GM19455 (cell line): ENCODE measurements at regions not wholly inside any gene's neighbourhood (a gene's known extent, or its start where the extent isn't known, plus 50 kb on each side); places are given as distances from the start of the nearest gene placed in this dataset.

Experiments used
- ATAC-seq: cut with Tn5 transposase; IDR thresholded peaks from one replicate; pipeline ENCODE4 v1.9.1; 2021; ENCODE audit not compliant: unreplicated experiment

GRCh38 chr17:72421128-72422092 is 300.6 kb downstream of the SOX9 start:
- ATAC-seq: peak; percentile 49

DNA sequence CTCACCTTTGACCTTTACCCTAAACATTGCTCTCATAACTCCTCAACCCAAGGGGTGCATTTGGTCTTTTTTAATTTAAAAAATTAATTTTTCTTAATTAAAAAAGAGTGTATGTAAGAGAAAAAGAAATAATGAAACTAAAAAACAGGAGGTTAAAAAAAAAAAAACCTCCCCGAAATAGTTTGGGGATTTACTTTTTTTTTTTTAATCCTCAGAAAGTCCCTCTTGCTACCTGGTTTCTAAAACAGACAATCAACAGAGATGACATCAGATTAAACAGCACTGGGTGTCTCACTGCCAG is 301.3 kb downstream of the SOX9 start:
- no peak for ATAC-seq

GRCh38 chr17:72422505-72423285 is 301.9 kb downstream of the SOX9 start:
- ATAC-seq: peak; percentile 49

- ATAC-seq: no peak
These were observed 302.4 kb downstream of the SOX9 start for GRCh38 chr17:72423286-72423589.

GRCh38 chr17:72423718-72424117 is 302.9 kb downstream of the SOX9 start:
- no peak for ATAC-seq

- ATAC-seq: no peak
These were observed 303.8 kb downstream of the SOX9 start for GRCh38 chr17:72424505-72425117.

DNA sequence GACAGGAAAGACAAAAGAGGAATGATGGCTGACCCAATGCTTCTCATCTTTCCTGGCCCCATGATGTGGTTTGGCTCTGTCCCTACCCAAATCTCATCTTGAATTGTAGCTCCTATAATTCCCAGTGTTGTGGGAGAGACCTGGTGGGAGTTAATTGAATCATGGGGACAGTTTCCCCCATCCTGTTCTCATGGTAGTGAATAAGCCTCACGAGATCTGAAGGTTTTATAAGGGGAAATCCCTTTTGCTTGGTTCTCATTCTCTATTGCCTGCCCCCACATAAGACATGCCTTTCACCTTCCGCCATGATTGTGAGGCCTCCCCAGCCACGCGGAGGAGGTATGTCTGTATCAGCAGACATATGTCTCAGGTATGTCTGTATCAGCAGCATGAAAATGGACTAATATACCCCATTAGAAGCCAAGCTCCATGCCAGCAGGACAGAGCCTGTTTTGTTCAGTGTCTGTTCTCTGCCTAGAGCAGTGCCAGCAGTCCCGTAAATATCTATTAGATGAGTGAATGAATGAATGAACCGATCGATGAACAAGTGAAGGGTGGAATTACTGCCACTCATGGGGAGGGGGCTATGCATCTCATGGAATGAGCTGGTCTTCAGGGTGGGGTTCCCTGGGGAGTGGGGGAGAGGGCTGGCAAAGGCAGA is 304.4 kb downstream of the SOX9 start:
- no peak for ATAC-seq

GRCh38 chr17:72425794-72426168 is 305.0 kb downstream of the SOX9 start:
- no peak for ATAC-seq

GRCh38 chr17:72426321-72426720 is 305.5 kb downstream of the SOX9 start:
- ATAC-seq: no peak

GRCh38 chr17:72426948-72427760 is 306.3 kb downstream of the SOX9 start:
- no peak for ATAC-seq

- no peak for ATAC-seq
These were observed 306.9 kb downstream of the SOX9 start for GRCh38 chr17:72427761-72428109.

GRCh38 chr17:72429066-72429638 is 308.3 kb downstream of the SOX9 start:
- no peak for ATAC-seq

- ATAC-seq: no peak
These were observed 310.0 kb downstream of the SOX9 start for GRCh38 chr17:72430611-72431432.

DNA sequence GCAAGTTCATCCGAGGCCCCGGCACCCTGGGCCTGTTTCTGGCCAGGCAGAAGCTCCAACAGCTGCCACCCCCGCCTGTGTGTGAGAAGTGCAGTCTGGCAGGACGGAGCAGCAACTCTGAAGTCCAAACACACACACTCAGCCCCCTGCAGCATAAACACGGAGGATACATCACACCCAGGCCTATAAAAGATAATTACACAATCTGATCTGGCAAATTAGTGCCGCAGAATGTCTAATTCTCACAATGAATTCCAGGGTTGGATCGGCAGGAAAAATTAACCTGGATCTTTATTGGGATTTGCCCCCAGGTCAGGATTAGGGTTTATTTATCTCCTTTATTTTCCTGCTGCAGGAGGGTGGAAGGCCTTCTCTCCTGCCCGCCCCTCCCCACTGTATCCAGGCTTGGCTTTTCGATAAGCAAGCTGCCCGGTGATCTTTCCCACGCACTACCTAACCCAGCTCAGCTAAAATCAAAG is 311.4 kb downstream of the SOX9 start:
- no peak for ATAC-seq

DNA sequence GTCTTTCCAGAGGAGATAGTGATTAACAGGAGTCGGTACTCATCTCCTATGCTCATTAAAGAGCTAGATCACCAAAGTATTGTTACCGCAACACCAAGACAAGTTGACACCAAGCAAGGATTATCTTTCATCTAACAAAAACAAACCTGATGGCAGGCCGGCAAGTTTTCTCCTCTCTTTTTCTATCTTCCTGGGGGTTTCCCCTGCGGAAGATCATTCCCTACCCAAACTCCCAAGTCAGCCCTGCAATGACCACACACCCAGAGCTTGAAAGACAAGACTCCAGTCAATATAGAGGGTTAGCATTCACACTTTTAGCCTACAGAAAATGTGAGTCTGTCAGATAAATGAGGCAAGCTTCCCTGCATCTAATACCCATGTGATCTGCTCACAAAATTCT is 312.1 kb downstream of the SOX9 start:
- ATAC-seq: no peak

- no peak for ATAC-seq
These were observed 313.0 kb downstream of the SOX9 start for GRCh38 chr17:72433797-72434196.

GRCh38 chr17:72434581-72434980 is 313.8 kb downstream of the SOX9 start:
- ATAC-seq: no peak

DNA sequence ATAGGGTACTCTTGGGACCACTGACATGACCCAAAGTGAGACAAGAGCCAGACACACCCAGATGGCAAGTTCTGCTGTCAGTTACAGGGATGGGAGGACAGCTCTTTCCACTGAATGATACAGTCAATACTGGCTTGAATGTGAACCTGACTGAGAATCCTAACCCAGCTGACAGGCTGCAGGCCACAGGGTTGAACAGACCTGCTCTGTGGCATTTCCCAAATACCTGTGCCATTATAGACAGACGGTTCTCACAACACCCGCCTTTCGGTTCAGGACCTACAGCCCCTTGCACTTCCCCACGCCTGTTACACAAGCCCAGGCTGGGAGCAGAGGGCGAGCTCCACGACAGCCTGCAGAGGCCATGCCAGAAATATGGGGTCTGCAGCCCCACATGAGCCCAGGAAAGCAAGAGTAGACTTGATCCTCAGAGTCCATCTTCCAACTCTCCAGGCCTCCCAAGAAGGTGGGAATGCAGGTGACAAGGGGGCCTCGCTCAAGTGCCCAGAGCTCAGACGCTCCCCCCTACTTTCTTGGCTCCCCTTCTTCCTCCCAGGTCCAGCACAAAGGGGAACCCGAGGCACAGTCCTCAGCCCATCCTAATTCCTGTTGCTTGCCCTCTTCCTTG is 314.3 kb downstream of the SOX9 start:
- ATAC-seq: no peak

GRCh38 chr17:72438783-72439182 is 318.0 kb downstream of the SOX9 start:
- no peak for ATAC-seq
